ENCODE measurements at regions not wholly inside any gene's neighbourhood (a gene's known extent, or its start where the extent isn't known, plus 50 kb on each side); places are given as distances from the start of the nearest gene placed in this dataset.
A peak's percentile ranks its signal among the peaks of the same experiment; 100 is the strongest.

DNA sequence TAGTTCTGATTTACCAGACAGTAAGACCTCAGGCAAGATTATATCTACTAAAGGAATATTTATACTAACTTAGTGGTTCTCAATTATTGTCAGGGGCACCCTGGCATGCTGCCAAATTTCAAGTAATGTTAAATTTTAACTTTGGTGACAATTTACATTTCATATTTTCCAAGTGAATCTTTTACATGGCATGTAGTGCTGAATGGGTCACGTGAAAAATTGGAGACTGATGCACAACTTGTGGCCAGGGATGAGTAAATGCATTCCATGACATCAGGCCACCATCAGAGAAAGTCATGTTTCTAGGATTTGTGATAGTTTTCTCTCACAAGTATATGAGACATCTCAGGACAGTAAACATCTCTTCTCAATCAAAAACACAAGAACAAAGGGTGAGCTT, 202.6 kb upstream of the SOX21 start:
- Histone ChIP-seq H4K20me1 (ENCODE audit: insufficient read depth, low read length) (no peaks in the 10 kb centered on the region), H3K27ac (ENCODE audit: low read depth, low read length) (no peak overlapping the region), H3K36me3 (ENCODE audit: insufficient read depth, low read length) (no peaks in the 10 kb centered on the region), H3K9me3 (ENCODE audit: low read depth, low read length) (no peaks in the 10 kb centered on the region), H3K4me2 (ENCODE audit: insufficient read depth, low read length) (no peak overlapping the region), H3K4me1 (ENCODE audit: insufficient read depth, low read length) (no peaks in the 10 kb centered on the region), H3K27me3 (ENCODE audit: insufficient read depth, low read length) (peaks cover 3% of the 10 kb centered on the region), H3K79me2 (ENCODE audit: insufficient read depth, low read length) (no peaks in the 10 kb centered on the region), H2AFZ (ENCODE audit: low read length) (no peak overlapping the region), H3K4me3 (ENCODE audit: insufficient read depth, low read length) (no peak overlapping the region)
- DNase-seq (ENCODE audit: insufficient read length, low spot score, missing footprints): no peak
- TF ChIP-seq, protein P1, sequence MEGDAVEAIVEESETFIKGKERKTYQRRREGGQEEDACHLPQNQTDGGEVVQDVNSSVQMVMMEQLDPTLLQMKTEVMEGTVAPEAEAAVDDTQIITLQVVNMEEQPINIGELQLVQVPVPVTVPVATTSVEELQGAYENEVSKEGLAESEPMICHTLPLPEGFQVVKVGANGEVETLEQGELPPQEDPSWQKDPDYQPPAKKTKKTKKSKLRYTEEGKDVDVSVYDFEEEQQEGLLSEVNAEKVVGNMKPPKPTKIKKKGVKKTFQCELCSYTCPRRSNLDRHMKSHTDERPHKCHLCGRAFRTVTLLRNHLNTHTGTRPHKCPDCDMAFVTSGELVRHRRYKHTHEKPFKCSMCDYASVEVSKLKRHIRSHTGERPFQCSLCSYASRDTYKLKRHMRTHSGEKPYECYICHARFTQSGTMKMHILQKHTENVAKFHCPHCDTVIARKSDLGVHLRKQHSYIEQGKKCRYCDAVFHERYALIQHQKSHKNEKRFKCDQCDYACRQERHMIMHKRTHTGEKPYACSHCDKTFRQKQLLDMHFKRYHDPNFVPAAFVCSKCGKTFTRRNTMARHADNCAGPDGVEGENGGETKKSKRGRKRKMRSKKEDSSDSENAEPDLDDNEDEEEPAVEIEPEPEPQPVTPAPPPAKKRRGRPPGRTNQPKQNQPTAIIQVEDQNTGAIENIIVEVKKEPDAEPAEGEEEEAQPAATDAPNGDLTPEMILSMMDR (IDR thresholded peaks at IDR 0.05; ENCODE audit: extremely low read depth, low read depth, low read length): no peak

- TF ChIP-seq, protein P1 (IDR thresholded peaks at IDR 0.05; ENCODE audit: extremely low read depth, low read depth, low read length): no peak
- Histone ChIP-seq H2AFZ (ENCODE audit: low read length) (no peak overlapping the region), H3K27me3 (ENCODE audit: insufficient read depth, low read length) (peaks cover 3% of the 10 kb centered on the region), H3K4me1 (ENCODE audit: insufficient read depth, low read length) (no peaks in the 10 kb centered on the region), H3K27ac (ENCODE audit: low read depth, low read length) (no peak overlapping the region), H4K20me1 (ENCODE audit: insufficient read depth, low read length) (no peaks in the 10 kb centered on the region), H3K79me2 (ENCODE audit: insufficient read depth, low read length) (no peaks in the 10 kb centered on the region), H3K4me3 (ENCODE audit: insufficient read depth, low read length) (no peak overlapping the region), H3K9me3 (ENCODE audit: low read depth, low read length) (no peaks in the 10 kb centered on the region), H3K36me3 (ENCODE audit: insufficient read depth, low read length) (no peaks in the 10 kb centered on the region), H3K4me2 (ENCODE audit: insufficient read depth, low read length) (no peak overlapping the region)
- DNase-seq (ENCODE audit: insufficient read length, low spot score, missing footprints): no peak
Observed at GRCh38 chr13:94906605-94907004, 194.3 kb upstream of the SOX21 start.

- Histone ChIP-seq H3K4me3 (ENCODE audit: insufficient read depth, low read length) (no peak overlapping the region), H3K4me1 (ENCODE audit: insufficient read depth, low read length) (no peaks in the 10 kb centered on the region), H3K36me3 (ENCODE audit: insufficient read depth, low read length) (no peaks in the 10 kb centered on the region), H2AFZ (ENCODE audit: low read length) (no peak overlapping the region), H3K9me3 (ENCODE audit: low read depth, low read length) (no peaks in the 10 kb centered on the region), H3K79me2 (ENCODE audit: insufficient read depth, low read length) (no peaks in the 10 kb centered on the region), H3K27ac (ENCODE audit: low read depth, low read length) (no peak overlapping the region), H3K27me3 (ENCODE audit: insufficient read depth, low read length) (no peaks in the 10 kb centered on the region), H4K20me1 (ENCODE audit: insufficient read depth, low read length) (no peaks in the 10 kb centered on the region), H3K4me2 (ENCODE audit: insufficient read depth, low read length) (no peak overlapping the region)
- TF ChIP-seq, protein P1 (IDR thresholded peaks at IDR 0.05; ENCODE audit: extremely low read depth, low read depth, low read length): no peak
- DNase-seq (ENCODE audit: insufficient read length, low spot score, missing footprints): no peak
Observed at GRCh38 chr13:94902722-94903407, 190.5 kb upstream of the SOX21 start.

- Histone ChIP-seq H3K9me3 (ENCODE audit: low read depth, low read length) (no peaks in the 10 kb centered on the region), H3K4me1 (ENCODE audit: insufficient read depth, low read length) (no peaks in the 10 kb centered on the region), H3K27ac (ENCODE audit: low read depth, low read length) (no peak overlapping the region), H4K20me1 (ENCODE audit: insufficient read depth, low read length) (no peaks in the 10 kb centered on the region), H2AFZ (ENCODE audit: low read length) (no peak overlapping the region), H3K4me3 (ENCODE audit: insufficient read depth, low read length) (no peak overlapping the region), H3K79me2 (ENCODE audit: insufficient read depth, low read length) (no peaks in the 10 kb centered on the region), H3K4me2 (ENCODE audit: insufficient read depth, low read length) (peak overlapping the region; percentile 13), H3K36me3 (ENCODE audit: insufficient read depth, low read length) (no peaks in the 10 kb centered on the region), H3K27me3 (ENCODE audit: insufficient read depth, low read length) (no peaks in the 10 kb centered on the region)
- no peak for DNase-seq (ENCODE audit: insufficient read length, low spot score, missing footprints)
- TF ChIP-seq, protein P1 (IDR thresholded peaks at IDR 0.05; ENCODE audit: extremely low read depth, low read depth, low read length): no peak
Observed at GRCh38 chr13:94901070-94901469, 188.7 kb upstream of the SOX21 start.
